T-helper 1 cell (primary cell): ENCODE measurements at regions not wholly inside any gene's neighbourhood (a gene's known extent, or its start where the extent isn't known, plus 50 kb on each side); places are given as distances from the start of the nearest gene placed in this dataset.
"Not testable (repeated sequence)": the region's sequence is repeated elsewhere in the genome, so short reads cannot be mapped to it uniquely, and the experiment has no call there.

Source experiments
- DNase-seq, 5 donors: peaks; one replicate each; pipeline ENCODE4 v3.0.0-alpha.2; 2012 to 2020

DNA sequence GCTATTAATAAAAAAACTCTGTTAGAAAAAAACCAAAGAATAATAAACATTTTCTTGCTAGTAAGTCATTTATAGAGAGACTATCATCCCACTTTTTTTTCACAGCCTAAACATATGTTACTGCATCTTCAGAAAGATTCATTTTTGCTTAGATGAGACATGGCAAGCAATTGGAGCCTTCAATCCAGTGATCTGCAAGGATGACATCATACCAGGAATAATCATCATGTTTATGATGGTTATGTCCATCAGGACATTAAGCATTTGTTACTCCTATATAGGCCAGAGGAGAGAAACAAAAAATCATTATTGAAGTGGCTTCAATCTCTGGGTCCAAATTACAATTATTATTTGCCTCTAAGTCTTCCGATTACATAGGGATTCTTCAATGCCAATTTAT is 626.3 kb upstream of the CCNG1 start:
- no peak for DNase-seq

DNA sequence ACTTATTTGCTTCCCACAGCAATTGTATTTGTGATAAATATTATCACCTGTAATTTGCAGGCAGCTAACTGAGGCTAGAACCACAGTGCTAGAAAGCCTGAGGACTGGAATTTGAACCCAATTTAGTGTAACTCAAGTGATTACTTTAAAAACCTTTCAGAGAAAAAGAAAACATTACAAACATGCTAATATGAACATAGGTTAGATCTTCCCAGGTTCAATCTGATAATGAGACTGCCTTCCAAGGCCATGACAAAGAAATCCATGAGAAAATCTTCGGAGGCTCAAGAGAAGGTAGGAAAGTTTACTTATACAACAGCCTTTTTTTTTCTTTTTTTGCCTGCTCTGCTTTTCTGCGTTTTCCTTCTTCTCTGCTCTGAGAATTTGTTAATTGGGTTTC is 620.6 kb upstream of the CCNG1 start:
- DNase-seq: no peak

DNA sequence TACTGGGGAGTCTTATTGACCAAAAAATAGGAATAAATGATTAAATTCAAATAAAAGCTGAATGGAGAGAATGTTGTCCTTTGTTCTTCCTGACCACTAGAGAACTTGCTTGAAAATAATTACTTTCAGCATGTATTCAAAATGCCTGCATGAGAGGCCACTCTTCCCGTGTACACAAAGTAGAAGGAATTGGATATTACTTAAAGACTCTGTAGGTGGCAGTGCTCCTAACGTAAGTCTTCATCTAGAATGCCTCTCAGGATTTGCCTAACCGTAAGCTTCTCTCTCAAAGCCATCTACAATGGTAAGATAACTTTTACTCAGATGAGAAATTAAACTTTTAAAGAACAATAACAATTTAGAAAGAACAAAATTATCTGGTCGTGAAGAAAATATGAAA is 620.0 kb upstream of the CCNG1 start:
- DNase-seq: no peak

DNA sequence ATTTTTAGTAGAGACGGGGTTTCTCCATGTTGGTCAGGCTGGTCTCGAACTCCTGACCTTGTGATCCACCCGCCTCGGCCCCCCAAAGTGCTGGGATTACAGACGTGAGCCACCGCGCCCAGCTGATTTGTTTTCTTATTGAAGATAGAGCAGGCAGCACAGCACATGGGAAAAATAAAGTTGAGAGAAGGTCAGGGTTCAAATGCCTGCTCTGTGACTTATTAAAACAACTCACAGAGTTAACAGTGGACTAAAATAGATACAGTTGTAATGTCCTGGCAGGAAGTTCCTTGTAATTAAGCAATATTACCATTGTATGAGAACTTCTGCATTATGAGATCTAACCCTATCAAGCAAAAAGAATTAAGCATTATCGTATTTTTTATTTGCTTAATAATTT is 615.7 kb upstream of the CCNG1 start:
- not testable (repeated sequence) for DNase-seq

DNA sequence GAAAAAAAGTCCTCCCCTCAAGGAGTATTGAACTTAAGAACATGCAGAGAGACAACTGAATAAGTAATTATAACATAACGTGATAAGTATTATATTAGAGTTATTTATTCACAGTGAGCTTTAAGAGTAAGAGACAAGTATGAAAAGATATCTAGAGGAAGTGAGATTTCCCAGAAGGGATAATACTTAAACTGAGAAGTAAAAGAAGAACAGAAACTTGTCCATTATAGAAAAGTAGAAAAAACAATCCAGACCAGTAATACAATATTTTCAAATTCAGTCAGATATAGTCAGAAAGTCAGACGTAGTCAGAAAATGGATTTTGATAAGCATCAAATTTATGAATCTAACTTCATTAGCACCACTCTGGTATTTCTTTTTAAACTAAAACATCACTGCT is 613.0 kb upstream of the CCNG1 start:
- no peak for DNase-seq

DNA sequence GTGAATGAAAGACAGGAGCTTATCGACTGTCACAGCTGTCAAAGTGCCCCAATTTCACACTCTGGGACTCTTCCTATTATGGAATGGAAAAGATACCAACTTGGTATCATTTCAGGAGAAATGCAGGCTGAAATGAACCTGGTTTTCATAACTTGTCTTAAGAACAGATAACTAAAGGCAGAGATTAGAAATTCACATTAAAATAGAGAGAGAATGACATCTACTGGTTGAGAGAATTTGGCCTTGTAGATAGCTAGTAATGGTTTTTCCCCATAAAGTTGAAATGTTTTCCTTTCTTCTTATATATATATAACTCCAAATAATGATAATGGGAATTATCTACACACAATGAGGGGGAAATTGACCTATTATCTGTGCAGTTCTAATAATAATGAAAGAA is 600.2 kb upstream of the CCNG1 start:
- no peak for DNase-seq

DNA sequence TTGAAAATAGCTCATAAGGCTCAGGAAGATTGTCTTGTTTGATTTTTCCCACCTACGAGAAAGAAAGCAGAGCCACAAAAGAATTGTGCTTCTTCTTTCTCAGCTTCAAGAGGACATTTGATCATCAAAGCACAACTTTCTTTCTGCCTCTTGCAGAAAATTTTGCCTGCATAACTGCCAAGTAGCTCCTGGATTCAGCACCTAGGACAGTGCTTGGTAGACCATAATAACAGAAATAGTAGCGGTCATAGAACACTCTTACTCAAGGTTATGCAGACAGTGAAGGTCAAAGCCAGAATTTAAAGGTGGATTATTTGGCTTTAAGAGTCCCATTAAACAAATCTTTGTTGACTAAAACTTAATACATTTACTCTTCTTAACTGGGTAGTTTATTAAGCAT is 594.7 kb upstream of the CCNG1 start:
- DNase-seq: no peak

DNA sequence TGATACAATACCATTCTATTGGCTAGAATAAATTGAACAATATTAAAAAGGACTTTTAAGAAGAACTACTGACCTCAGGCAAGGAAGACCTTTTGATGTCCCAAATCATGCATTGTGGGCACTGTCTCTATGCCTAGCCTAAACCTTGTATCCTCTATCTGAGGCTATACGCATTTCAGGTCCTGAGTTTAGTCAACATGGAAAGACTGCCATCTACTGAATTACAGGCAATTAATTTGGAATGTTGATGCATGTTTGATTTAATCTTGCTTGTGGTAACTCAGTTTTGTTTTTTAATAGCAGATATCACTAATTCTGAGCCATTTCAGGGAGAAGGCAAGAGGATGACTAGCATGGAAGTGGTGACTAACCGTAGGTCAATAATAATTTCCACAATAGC is 585.3 kb upstream of the CCNG1 start:
- DNase-seq: no peak

DNA sequence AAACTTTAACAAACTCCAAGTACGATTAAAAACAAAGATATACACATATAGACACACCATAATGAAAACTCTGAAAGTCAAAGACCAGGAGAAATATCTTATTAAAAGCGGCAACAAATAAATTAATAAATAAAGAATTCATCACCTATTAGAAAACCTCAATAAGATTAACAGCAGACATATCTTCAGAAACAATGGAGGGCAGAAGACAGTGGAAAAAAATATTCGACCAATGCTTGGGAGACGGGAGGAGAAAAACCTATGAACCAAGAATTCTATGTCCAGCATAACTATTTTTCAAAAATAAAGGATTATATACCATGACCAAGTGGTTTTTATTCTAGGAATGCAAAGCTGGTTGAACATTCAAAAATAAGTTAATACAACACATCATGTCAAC is 578.6 kb upstream of the CCNG1 start:
- no peak for DNase-seq

DNA sequence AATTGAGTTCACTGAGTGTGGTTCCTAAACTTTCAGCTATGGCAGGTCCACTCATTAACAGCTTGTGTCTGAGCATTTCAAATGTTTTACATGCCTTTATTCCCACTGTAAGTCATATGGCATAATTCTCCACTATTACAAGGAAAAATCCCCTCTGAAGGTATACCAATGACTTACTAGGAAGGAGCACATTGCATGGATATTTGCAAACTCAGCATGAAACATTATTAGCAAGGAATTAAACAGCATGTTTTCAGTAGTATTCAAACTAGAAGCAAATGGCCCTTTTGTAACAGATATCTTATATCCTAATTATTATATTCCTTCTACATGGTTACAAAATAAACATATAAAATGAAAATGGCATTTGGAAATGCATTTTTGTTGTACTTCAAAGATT is 566.4 kb upstream of the CCNG1 start:
- no peak for DNase-seq

DNA sequence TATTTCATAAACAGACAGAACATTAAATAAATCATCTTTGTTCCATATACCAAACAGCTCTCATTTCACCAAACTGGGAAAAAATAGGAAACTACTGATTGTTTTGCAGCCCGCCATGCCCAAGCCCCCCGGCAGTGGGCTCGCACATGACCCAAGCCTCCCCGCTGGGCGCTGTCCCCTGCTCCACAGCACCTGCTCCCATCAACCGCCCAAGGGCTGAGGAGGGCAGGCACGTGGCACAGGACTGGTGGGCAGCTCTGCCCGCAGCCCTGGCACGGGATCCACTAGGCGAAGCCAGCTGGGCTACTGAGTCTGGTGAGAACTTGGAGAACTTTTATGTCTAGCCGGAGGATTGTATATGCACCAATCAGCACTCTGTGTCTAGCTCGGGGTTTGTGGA is 554.8 kb upstream of the CCNG1 start:
- DNase-seq: no peak

DNA sequence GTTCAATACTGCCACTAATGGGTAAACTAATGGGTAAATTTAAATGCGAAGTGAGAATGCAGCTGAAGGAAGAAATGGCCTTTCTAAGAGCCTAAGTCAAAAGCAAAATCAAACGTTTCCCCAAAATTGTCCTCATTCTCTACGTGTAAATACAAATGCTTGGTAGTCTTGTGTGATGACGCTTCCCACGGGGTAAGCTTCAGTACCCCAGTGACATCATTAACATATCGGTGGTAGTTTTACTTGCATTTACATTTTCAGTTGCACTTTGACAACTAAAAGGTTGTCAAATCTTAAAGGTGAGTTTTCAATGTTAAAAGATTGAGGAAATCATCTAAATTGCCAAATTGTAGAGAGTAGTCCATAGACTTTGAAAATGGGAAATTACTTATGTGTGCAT is 550.7 kb upstream of the CCNG1 start:
- DNase-seq: no peak

DNA sequence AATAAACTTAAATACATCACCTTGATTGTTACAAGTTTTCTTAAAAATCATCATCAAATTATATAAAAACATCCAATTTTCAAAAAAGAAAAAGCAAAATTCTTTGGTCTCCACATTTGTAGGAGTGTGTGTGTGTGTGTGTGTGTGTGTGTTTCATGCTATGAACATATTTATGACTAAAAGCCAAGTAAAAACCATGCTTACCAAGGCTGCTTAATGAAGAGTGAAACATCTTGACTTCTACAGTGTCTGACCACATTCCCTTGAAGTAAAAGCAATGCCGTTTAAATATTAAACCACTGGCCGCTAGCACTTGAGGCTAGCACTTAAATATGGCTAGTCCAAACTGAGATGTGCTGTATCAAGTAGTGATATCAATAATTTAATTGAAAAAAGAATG is 549.1 kb upstream of the CCNG1 start:
- DNase-seq: no peak

DNA sequence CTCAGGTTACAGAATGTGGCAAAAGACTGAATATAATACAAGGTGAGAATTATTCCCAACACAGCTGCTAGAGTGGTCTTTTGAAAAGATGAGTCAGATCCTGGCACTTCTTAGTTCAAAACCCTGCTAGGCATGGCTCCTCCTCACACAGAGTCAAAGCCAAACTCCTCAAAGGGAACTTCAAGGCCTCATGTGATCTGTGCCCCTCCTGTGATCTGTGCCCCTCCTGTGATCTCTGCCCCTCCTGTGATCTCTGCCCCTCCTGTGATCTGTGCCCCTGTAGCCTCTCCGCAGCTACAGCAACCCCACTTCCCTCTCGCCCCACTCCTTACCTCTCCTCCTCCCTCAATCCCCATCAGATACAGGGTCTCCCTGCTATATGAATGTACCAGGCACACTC is 525.5 kb upstream of the CCNG1 start:
- DNase-seq: no peak

DNA sequence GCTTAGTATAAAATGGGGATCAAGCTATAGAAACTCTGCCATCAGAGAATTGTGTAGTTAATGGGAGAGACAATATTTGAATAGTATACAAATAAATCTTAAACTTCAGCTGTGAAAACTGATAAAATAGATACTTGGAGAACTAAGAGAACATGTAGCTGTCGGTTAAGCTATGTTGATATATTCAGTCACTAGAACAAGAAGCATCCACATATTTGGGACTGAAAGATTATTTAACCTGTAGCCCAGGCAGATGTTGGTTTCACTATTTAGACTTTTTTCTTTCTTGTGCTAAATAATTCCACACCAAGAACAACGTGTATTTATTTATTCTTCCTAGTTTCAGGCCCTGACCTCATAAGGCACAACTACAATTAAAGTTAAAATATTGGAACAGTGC is 521.0 kb upstream of the CCNG1 start:
- no peak for DNase-seq

DNA sequence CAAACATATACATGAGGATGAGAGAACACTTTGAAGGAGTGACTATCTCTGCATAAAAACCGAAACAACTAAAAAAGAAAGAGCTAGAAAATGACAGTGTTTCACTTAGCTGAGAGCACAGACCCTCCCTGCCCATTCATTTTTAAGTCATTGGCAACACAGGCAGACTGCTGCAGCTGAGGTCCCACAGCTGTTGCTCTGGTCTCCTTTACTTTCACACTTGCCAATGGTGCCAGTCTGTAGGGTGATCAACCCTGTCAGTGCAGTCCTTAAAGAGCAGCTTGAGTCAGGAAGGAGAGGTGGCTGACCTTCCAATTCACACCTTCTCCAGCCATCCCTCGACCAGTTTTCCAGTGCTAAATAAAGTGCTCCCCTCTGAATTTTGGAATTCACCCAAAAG is 508.3 kb upstream of the CCNG1 start:
- DNase-seq: no peak

DNA sequence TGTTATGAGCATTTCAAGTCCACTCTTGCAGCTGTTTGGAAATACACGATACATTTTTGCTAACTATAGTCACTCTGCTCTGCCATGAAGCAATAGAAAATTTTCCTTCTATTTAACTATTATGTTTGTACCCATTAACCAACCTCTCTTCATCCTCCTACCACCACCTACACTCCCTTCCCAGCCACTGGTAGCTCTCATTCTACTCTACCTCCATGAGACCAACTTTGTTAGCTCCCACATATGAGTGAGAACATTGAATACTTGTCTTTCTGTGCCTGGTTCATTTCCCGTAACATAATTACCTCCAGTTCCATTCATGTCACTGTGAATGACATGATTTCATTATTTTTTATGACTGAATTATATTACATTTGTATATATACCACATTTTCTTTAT is 505.9 kb upstream of the CCNG1 start:
- DNase-seq: no peak

DNA sequence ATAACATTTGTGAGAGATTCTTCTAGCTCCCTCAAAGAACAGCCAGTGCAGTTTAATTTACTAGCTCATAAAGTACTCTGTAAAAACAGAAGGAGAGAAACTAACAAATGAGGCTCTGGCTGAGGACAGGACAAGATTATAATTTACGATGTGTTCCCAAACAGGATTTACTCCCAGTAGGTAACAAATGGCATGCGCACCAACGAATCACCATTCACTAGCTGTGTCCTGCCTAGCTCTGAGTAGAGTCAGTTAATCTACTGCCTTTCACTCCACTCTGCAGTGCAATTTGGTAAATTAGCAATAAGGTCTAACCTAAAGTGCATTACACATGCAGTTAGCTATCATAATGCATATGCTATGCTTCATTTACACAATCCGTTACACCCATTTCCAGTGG is 497.4 kb upstream of the CCNG1 start:
- DNase-seq: no peak

DNA sequence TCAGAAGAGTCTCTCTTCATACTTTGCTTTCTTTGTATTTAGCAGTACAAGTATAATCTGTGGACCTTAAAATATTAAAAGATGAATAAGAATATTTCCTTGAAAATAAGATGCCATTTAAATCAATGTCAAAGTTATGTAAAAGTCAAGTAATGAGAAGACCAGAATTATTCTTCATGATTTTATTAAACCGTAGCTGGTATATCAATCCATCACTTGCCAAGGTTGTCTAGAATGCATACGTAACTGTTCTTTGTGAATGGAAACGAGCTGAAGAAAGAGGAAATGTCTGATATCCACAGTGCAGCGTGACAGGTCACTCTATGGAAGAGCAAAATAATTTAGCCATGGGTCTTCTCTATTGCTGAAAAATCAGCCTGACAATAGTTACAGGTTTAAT is 488.7 kb upstream of the CCNG1 start:
- DNase-seq: no peak

DNA sequence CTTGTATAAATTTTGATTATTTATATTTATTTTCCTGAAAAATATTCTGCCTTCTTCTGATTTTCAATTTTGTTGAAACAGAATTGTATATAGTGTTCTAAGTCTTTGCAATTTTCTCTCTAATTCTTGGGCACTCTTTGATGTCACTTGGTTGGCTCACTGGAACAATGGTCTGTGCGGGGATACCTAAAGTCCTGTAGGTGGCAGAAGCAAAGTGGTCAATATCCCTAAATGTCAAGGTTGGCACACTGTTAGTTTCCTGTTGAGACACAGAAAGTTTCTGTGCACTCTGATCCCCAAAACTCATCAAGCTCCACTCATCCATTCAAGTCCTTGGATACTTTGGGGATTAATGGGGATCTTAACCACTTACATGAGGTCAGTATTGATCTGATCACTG is 480.8 kb upstream of the CCNG1 start:
- no peak for DNase-seq

DNA sequence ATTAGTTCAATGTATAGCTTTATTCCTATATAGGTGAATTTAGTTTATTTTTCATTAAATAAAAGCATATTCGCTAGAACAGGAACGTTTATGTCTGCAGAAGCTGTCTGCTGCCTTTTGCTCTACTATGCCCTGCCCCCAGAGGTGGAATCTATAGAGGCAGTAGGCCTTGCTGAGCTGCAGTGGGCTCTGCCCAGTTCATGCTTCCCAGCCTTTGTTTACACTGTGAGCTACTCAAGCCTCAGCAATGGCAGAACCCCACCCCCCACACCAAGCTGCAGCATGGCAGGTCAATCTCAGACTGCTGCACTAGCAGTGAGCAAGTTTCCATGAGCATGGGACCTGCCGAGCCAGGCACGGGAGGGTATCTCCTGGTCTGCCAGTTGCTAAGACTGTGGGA is 473.3 kb upstream of the CCNG1 start:
- DNase-seq: not testable (repeated sequence)

DNA sequence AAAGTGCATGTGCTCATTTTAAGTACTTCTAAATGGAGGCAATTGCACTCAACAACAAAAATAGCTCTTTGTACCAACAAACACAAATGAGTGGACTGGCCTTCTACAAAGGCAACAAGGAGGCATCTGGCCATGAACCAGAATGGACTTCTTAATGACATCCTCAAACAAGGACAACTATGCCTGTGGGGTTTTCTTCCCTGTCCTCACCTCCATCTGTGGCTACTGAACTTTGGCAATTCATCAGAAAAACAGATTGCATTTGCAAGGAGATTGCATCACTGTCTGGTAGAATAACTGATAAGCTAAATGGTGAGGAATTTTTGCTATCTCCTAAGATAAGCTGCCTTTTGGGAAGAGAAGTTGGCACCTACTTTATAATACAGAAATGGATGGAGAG is 447.3 kb upstream of the CCNG1 start:
- DNase-seq: no peak

DNA sequence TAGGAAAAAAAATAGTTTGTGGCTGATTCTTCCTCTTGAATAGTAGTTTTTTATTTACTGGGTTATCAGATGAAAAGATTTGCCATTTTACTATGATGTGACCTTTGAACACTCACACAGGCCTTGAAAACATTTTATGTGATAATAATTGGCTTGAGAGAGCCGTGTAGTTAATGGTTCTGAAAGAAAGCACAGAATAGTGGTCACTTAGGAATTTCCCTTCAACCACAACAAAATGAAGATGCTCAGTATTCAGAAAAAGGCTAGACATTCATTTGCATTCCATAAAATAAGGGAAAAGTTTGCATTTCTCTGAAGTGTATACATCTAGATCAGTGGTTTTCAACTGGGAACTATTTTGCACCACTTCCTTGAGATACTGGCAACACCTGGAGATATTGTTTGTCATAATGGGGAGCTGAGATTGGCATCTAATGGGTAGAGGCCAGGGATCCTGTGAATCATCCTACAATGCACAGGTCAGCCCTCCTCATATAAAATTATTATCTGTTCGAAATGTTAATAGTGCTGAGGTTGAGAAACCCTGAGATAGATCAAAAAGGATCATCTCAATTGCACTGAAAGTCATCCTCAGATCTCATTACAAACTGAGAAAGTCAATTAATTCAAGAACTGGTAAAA is 446.4 kb upstream of the CCNG1 start:
- no peak for DNase-seq

DNA sequence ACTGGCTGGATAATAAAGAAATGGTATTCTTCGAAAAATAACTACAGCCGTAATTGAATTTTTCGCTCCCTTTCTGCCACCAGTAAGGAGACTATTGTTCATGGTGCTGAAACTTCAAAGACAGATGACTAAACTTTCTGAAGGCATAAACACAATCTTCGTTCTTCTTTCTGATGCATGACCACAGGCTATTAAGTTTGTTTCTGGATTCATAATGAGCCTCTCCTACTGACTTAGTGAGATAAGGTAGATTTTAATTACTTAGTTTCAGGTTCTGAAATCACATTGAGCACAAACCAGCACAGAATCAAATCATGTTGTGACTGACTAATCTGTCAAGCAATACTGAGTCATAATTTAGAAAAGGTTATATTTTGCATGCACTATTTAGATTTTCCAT is 441.8 kb upstream of the CCNG1 start:
- no peak for DNase-seq

DNA sequence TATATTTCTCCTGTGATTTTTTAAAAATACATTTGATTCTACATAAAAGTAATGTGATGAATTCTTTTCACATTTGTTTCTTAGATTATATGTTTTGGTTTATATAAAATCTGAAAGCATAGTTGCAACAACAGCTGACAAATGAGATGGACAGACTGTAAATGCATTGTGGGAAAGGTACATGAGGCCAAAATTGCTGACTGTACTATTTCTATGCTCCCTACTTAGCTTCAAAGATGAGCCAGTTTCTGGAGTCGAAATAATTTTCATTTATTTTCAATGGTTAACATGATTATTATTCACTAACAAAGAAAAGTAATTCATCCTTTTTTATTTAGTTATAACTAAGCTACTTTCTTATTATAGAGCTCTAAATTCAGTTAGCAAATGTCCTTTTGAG is 441.3 kb upstream of the CCNG1 start:
- DNase-seq: no peak

DNA sequence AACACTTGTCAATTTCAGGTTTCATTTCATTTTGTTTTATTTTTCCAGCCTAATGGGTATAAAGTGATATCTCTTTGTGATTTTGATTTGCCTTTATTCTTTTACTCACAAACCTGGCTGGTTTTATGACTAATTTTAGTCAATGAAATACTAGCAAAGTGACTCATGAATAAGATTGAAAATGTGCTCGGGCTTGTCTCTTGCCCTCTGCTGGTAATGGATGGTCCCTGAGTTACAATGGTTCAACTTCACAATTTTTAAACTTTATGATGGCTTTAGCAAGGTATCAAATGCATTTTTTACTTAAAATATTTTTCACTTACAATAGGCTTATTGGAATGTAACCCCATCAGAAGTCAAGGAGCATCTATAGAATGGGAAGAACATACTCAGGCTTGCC is 431.4 kb upstream of the CCNG1 start:
- DNase-seq: no peak
